ENCODE measurements at regions not wholly inside any gene's neighbourhood (a gene's known extent, or its start where the extent isn't known, plus 50 kb on each side); places are given as distances from the start of the nearest gene placed in this dataset.

DNA sequence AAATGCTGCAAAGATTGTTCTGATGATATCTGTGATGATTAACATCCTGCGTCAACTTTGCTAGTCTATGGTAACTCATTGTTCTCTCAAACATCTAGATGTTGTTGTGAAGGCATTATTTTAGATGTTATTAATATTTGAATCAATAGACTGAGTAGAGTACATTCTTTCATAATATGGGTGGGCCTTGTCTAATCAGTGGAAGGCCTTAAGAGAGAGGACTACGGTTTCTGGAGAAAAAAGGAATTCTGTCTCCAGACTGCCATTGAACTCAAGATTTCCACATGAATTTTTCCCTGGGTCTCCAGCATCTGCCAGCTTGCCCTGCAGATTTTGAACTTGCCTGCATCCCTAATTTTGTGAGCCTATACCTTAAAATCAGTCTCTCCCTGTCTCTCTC lies 2381.1 kb upstream of the AGA start:
- H3K27ac Mint-ChIP-seq (ENCODE audit: unreplicated experiment): no peak overlapping the region
- POLR2A ChIA-PET: no interaction called here
- no peaks in the 10 kb centered on the region for H3K27me3 ChIP-seq (replicated peaks; ENCODE audit: control insufficient read depth, insufficient read depth, low read length)

DNA sequence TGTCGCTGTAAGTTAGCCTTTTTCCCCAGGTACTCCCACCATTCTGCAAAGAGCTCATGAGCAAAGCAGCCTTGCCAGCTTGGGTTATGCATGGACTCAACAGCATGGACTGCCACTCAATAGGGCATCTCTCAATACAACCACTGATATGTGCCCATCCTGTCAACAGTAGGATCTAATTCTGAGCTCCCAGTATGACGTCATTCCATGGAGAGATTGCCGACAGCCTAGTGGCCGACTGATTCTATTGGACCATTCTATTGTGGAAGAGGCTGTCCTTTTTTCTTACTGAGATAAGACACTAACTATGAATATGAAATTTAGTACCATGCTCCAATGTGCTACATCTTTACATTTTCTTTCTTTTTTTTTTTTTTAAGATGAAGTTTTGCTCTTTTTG lies 2389.0 kb upstream of the AGA start:
- no peaks in the 10 kb centered on the region for H3K4me1 Mint-ChIP-seq (ENCODE audit: low read depth, unreplicated experiment)
- Histone ChIP-seq H3K9me3 (no peaks in the 10 kb centered on the region), H3K27me3 (replicated peaks; ENCODE audit: control insufficient read depth, insufficient read depth, low read length) (no peaks in the 10 kb centered on the region), H3K4me3 (ENCODE audit: low read depth, low read length) (no peak overlapping the region), H3K36me3 (ENCODE audit: control insufficient read depth, insufficient read depth, low read length) (no peaks in the 10 kb centered on the region), H3K4me1 (no peaks in the 10 kb centered on the region)
- BruUV-seq (replicated peaks): no TSS peak
- H3K9me3 Mint-ChIP-seq (ENCODE audit: unreplicated experiment): no peaks in the 10 kb centered on the region
- POLR2A ChIA-PET: no interaction called here
- H3K27me3 Mint-ChIP-seq (ENCODE audit: insufficient read depth, unreplicated experiment): no peaks in the 10 kb centered on the region
- CTCF ChIA-PET: no interaction called here
- H3K4me3 Mint-ChIP-seq (ENCODE audit: unreplicated experiment): no peak overlapping the region
- TF ChIP-seq, protein P1, sequence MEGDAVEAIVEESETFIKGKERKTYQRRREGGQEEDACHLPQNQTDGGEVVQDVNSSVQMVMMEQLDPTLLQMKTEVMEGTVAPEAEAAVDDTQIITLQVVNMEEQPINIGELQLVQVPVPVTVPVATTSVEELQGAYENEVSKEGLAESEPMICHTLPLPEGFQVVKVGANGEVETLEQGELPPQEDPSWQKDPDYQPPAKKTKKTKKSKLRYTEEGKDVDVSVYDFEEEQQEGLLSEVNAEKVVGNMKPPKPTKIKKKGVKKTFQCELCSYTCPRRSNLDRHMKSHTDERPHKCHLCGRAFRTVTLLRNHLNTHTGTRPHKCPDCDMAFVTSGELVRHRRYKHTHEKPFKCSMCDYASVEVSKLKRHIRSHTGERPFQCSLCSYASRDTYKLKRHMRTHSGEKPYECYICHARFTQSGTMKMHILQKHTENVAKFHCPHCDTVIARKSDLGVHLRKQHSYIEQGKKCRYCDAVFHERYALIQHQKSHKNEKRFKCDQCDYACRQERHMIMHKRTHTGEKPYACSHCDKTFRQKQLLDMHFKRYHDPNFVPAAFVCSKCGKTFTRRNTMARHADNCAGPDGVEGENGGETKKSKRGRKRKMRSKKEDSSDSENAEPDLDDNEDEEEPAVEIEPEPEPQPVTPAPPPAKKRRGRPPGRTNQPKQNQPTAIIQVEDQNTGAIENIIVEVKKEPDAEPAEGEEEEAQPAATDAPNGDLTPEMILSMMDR (IDR thresholded peaks at IDR 0.05; ENCODE audit: insufficient read depth in 1 of 2, low read depth in 1 of 2, low read length in 1 of 2, severe bottlenecking in 1 of 2, unreplicated experiment in 1 of 2): no peak
- H3K36me3 Mint-ChIP-seq (ENCODE audit: insufficient read depth, unreplicated experiment): no peaks in the 10 kb centered on the region
- intact Hi-C loops (cut with micrococcal nuclease; ENCODE audit: unreplicated experiment): no loop called here
- H3K27ac Mint-ChIP-seq (ENCODE audit: unreplicated experiment): no peak overlapping the region
- no peak for DNase-seq

More for the DNA sequence above, 2381.1 kb upstream of the AGA start:
- BruUV-seq (replicated peaks): no TSS peak
- Mint-ChIP-seq H3K4me3 (ENCODE audit: unreplicated experiment) (no peak overlapping the region), H3K9me3 (ENCODE audit: unreplicated experiment) (no peaks in the 10 kb centered on the region), H3K36me3 (ENCODE audit: insufficient read depth, unreplicated experiment) (no peaks in the 10 kb centered on the region), H3K27me3 (ENCODE audit: insufficient read depth, unreplicated experiment) (peaks cover 3% of the 10 kb centered on the region), H3K4me1 (ENCODE audit: low read depth, unreplicated experiment) (no peaks in the 10 kb centered on the region)
- DNase-seq: no peak
- Histone ChIP-seq H3K4me1 (no peaks in the 10 kb centered on the region), H3K9me3 (no peaks in the 10 kb centered on the region), H3K4me3 (ENCODE audit: low read depth, low read length) (no peak overlapping the region), H3K36me3 (ENCODE audit: control insufficient read depth, insufficient read depth, low read length) (no peaks in the 10 kb centered on the region)
- intact Hi-C loops (cut with micrococcal nuclease; ENCODE audit: unreplicated experiment): no loop called here
- CTCF ChIA-PET: no interaction called here
- TF ChIP-seq, protein P1 (IDR thresholded peaks at IDR 0.05; ENCODE audit: insufficient read depth in 1 of 2, low read depth in 1 of 2, low read length in 1 of 2, severe bottlenecking in 1 of 2, unreplicated experiment in 1 of 2): no peak

DNA sequence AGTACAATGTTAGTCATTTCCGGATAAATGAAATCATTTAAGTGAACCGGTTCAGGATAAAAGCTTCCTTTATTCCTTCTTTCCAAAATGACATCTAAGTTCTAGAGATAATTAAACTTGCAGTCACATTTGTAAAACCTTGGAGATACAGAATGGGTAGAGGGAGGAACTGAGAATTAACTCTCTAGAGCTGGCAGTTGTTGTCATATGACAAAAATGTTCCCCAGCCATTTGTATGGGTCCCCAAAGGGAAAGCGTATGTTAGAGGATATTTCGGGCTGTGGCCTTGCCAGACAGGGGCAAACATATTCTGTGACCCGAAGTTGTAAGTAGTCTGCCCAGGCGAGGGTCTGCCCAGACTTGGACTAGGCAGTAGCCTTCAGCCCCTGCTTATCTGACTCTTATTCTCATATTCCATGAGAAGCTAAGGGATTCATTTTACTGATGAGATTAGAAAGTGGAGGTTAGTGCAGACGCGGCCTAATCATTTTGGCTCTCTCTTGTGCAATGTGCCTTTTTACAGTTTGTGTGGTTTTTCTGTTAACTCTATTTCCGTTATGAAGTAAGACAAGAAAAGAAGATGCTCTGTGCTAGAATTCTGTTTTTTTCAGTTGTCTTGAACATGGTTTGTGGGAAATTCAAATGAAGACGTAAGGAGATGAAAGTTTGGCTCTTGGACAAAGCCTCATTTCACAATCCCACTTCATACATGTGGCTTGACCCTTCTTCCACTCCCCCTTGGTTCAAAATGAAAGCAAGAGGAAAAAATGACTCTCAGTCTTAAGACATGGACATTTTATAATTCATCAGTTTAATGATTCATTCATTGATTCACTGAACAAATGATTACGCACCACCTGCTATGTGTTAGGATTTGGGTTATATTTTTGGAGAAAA lies 2394.2 kb upstream of the AGA start:
- Histone ChIP-seq H3K27me3 (replicated peaks; ENCODE audit: control insufficient read depth, insufficient read depth, low read length) (no peaks in the 10 kb centered on the region), H3K9me3 (no peaks in the 10 kb centered on the region), H3K36me3 (ENCODE audit: control insufficient read depth, insufficient read depth, low read length) (no peaks in the 10 kb centered on the region), H3K4me3 (ENCODE audit: low read depth, low read length) (no peak overlapping the region), H3K4me1 (no peaks in the 10 kb centered on the region)
- DNase-seq: no peak
- no peak overlapping the region for H3K27ac Mint-ChIP-seq (ENCODE audit: unreplicated experiment)
- intact Hi-C loops (cut with micrococcal nuclease; ENCODE audit: unreplicated experiment): no loop called here
- H3K36me3 Mint-ChIP-seq (ENCODE audit: insufficient read depth, unreplicated experiment): no peaks in the 10 kb centered on the region
- no peaks in the 10 kb centered on the region for H3K9me3 Mint-ChIP-seq (ENCODE audit: unreplicated experiment)
- no TSS peak for BruUV-seq (replicated peaks)
- ChIA-PET CTCF (no interaction called here), POLR2A (no interaction called here)
- H3K4me1 Mint-ChIP-seq (ENCODE audit: low read depth, unreplicated experiment): no peaks in the 10 kb centered on the region
- H3K4me3 Mint-ChIP-seq (ENCODE audit: unreplicated experiment): no peak overlapping the region
- TF ChIP-seq, protein P1 (IDR thresholded peaks at IDR 0.05; ENCODE audit: insufficient read depth in 1 of 2, low read depth in 1 of 2, low read length in 1 of 2, severe bottlenecking in 1 of 2, unreplicated experiment in 1 of 2): no peak
- peaks cover 7% of the 10 kb centered on the region for H3K27me3 Mint-ChIP-seq (ENCODE audit: insufficient read depth, unreplicated experiment)

All from Caco-2 (cell line).